A673 (cell line): ENCODE measurements at regions not wholly inside any gene's neighbourhood (a gene's known extent, or its start where the extent isn't known, plus 50 kb on each side); places are given as distances from the start of the nearest gene placed in this dataset.

Experiments used
- BruUV-seq: library from RNA; stranded (reverse); fragments of 400-500 nt; replicated peaks from 2 replicates; lab custom pipeline; 2021; lab: Mats Ljungman, UMichigan
- CTCF ChIA-PET: fragments of 300-600 bp; sonication (Branson Sonifier 250); formaldehyde crosslinking; loops from one replicate; lab custom pipeline; 2022; ENCODE audit warnings: antibody characterized with exemption; lab: Charles Lee
- POLR2A ChIA-PET: fragments of 300-600 bp; sonication (Branson Sonifier 250); formaldehyde crosslinking; loops from one replicate; lab custom pipeline; 2022; ENCODE audit warnings: antibody characterized with exemption; ENCODE audit not compliant: low non-redundant PET; lab: Charles Lee
- DNase-seq: peaks from one replicate; pipeline ENCODE4 v3.0.0-alpha.2; 2015; ENCODE audit warnings: low spot score
- H3K27ac ChIP-seq: fragments of 200-600 bp; sonication (generic); 2 replicates; pipeline ENCODE4 v1.5.1; 2016; ENCODE audit warnings: mixed run types, low read depth, mild to moderate bottlenecking, mixed read lengths, antibody characterized with exemption, low read length; ENCODE audit not compliant: poor library complexity, severe bottlenecking
- H3K27me3 ChIP-seq: fragments of 200-600 bp; sonication (generic); replicated peaks from 2 replicates; pipeline ENCODE4 v1.6.1; 2017; ENCODE audit warnings: mixed run types, low read depth, mild to moderate bottlenecking, mixed read lengths, antibody characterized with exemption, low read length; ENCODE audit not compliant: insufficient read depth, poor library complexity
- H3K36me3 ChIP-seq: fragments of 200-600 bp; sonication (generic); 2 replicates; pipeline ENCODE4 v1.6.1; 2016; ENCODE audit warnings: mixed run types, mild to moderate bottlenecking, mixed read lengths, antibody characterized with exemption, low read length; ENCODE audit not compliant: insufficient read depth, poor library complexity, severe bottlenecking
- H3K4me1 ChIP-seq: fragments of 200-600 bp; sonication (generic); 2 replicates; pipeline ENCODE4 v1.6.1; 2017; ENCODE audit warnings: mixed run types, mild to moderate bottlenecking, mixed read lengths, antibody characterized with exemption, low read length; ENCODE audit not compliant: insufficient read depth, poor library complexity, severe bottlenecking
- H3K4me3 ChIP-seq: fragments of 200-600 bp; sonication (generic); 2 replicates; pipeline ENCODE4 v1.5.1; 2016; ENCODE audit warnings: low read depth, mixed run types, mild to moderate bottlenecking, mixed read lengths, low read length; ENCODE audit not compliant: poor library complexity, severe bottlenecking
- H3K9me3 ChIP-seq: fragments of 200-600 bp; sonication (generic); 2 replicates; pipeline ENCODE4 v1.6.1; 2016; ENCODE audit warnings: mixed run types, low read depth, mild to moderate bottlenecking, mixed read lengths, antibody characterized with exemption, low read length; ENCODE audit not compliant: poor library complexity, severe bottlenecking
- CTCF ChIP-seq: fragments of 300-800, 200-600 bp; sonication (generic); conservative IDR thresholded peaks from 2 replicates; pipeline ENCODE4 v1.5.1; 2017; ENCODE audit warnings: low read depth, mild to moderate bottlenecking, antibody characterized with exemption, low read length, moderate library complexity, mixed read lengths
- EZH2 ChIP-seq: fragments of 200-600 bp; sonication (generic); IDR thresholded peaks from 2 replicates; pipeline ENCODE4 v1.6.1; 2017; ENCODE audit warnings: borderline replicate concordance, low read depth, mild to moderate bottlenecking, mixed read lengths, antibody characterized with exemption, low read length; ENCODE audit not compliant: poor library complexity, severe bottlenecking
- intact Hi-C: fragments of 100-400 bp; cut with micrococcal nuclease; formaldehyde crosslinking; loops from one replicate; pipeline ENCODE4 v1.10.0; 2022; ENCODE audit not compliant: unreplicated experiment

DNA sequence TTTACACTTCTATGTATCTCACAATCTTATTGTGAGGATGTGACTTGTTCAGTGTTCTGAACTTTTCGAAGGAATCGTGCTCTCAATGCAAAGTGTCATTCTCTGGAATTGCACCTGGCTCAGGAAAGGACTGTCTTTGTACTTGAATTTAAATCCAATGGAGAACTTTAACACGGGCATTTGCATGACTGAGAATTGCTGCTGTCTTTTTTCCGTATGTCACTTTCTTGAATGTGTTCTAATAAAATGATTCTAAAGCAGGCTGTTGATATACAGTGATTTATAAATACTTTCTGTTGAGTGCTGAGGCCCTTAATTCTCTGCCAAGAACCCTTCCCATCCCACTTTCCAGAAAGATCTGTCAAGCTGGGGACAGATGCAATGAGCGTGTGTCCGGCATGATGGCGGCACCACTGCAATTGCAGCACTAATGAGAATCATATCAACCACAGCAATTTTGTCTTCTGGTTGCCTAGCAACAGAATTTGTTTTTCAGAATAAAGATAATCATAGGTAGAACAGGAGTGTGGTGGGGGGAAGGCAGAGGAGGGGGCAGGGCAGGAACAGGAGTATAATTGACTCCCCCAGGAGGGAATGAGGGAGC, 210.6 kb upstream of the UMPS start:
- ChIA-PET CTCF (no interaction called here), POLR2A (no interaction called here)
- DNase-seq: no peak
- Histone ChIP-seq H3K9me3 (no peaks in the 10 kb centered on the region), H3K27me3 (no peaks in the 10 kb centered on the region), H3K36me3 (no peaks in the 10 kb centered on the region), H3K4me3 (no peak overlapping the region), H3K4me1 (no peaks in the 10 kb centered on the region), H3K27ac (no peak overlapping the region)
- no peak for TF ChIP-seq CTCF
- no peak for TF ChIP-seq EZH2
- intact Hi-C loops: no loop called here
- no TSS peak for BruUV-seq

DNA sequence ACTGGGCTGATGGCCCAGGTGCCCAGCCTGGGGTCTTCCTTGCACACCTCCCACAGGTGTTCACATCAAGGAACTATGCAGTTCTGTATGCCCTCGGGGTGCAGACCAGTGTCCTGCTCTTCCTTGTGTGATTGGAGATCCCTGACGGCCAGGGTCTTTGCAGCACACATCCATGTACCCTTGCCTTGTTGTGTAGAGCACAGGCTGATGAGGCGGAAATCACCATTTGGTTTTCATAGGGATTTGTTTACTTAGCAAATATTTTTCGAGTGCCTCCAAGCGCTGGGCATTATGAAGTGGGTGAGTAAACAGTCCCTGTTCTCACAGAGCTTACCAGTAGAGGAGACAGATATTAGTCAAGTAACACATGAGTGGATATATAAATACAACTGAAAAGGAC, 209.3 kb upstream of the UMPS start:
- no peak for DNase-seq
- ChIA-PET CTCF (no interaction called here), POLR2A (no interaction called here)
- BruUV-seq: no TSS peak
- no peaks in the 10 kb centered on the region for H3K27me3 ChIP-seq
- TF ChIP-seq EZH2: no peak
- no peak for TF ChIP-seq CTCF
- H3K9me3 ChIP-seq: no peaks in the 10 kb centered on the region
- H3K36me3 ChIP-seq: no peaks in the 10 kb centered on the region
- no peak overlapping the region for H3K27ac ChIP-seq
- no peak overlapping the region for H3K4me3 ChIP-seq
- intact Hi-C loops: no loop called here
- no peaks in the 10 kb centered on the region for H3K4me1 ChIP-seq

GRCh38 chr3:124522082-124522625, 208.1 kb upstream of the UMPS start:
- TF ChIP-seq EZH2 (no peak), CTCF (no peak)
- no peaks in the 10 kb centered on the region for H3K4me1 ChIP-seq

More at GRCh38 chr3:124522082-124522625, 208.1 kb upstream of the UMPS start:
- CTCF ChIA-PET: no interaction called here
- no peaks in the 10 kb centered on the region for H3K9me3 ChIP-seq
- H3K36me3 ChIP-seq: no peaks in the 10 kb centered on the region
- no peak overlapping the region for H3K27ac ChIP-seq
- no peak overlapping the region for H3K4me3 ChIP-seq
- POLR2A ChIA-PET: no interaction called here
- no TSS peak for BruUV-seq
- DNase-seq: no peak
- intact Hi-C loops: no loop called here
- no peaks in the 10 kb centered on the region for H3K27me3 ChIP-seq
